HEK293T (cell line): ENCODE measurements at regions not wholly inside any gene's neighbourhood (a gene's known extent, or its start where the extent isn't known, plus 50 kb on each side); places are given as distances from the start of the nearest gene placed in this dataset.

ENCODE experiments used
- CTCF ChIA-PET: fragments of 350-600 bp; formaldehyde crosslinking; extraction: SDS; loops from one replicate; lab custom pipeline; 2021; ENCODE audit warnings: antibody characterized with exemption, inconsistent platforms; lab: Yijun Ruan, JAX
- POLR2A ChIA-PET: fragments of 350-600 bp; formaldehyde crosslinking; extraction: SDS; loops from one replicate; lab custom pipeline; 2020; ENCODE audit warnings: antibody characterized with exemption, inconsistent platforms; lab: Yijun Ruan, JAX
- DNase-seq: peaks from one replicate; pipeline ENCODE4 v3.0.0; 2012; ENCODE audit warnings: mixed read lengths; ENCODE audit errors: extremely low spot score
- ARNT ChIP-seq: fragments of 450-650 bp; IDR thresholded peaks from 2 replicates; pipeline ENCODE4 v1.6.1; 2017; ENCODE audit warnings: mild to moderate bottlenecking
- BHLHE40 ChIP-seq: fragments of 450-650 bp; IDR thresholded peaks from 2 replicates; pipeline ENCODE4 v1.6.1; 2016; ENCODE audit warnings: mild to moderate bottlenecking, moderate library complexity, borderline replicate concordance
- CTBP1 ChIP-seq: fragments of 450-650 bp; IDR thresholded peaks from 2 replicates; pipeline ENCODE4 v1.6.1; 2016; ENCODE audit warnings: borderline replicate concordance
- ELF4 ChIP-seq: fragments of 450-650 bp; IDR thresholded peaks from 2 replicates; pipeline ENCODE4 v1.6.1; 2017; ENCODE audit warnings: antibody characterized with exemption
- FOXA1 ChIP-seq: fragments of 450-650 bp; IDR thresholded peaks from 2 replicates; pipeline ENCODE4 v1.6.1; 2016; ENCODE audit warnings: mild to moderate bottlenecking
- FOXK2 ChIP-seq: fragments of 450-650 bp; IDR thresholded peaks from 2 replicates; pipeline ENCODE4 v1.6.1; 2016; ENCODE audit warnings: mild to moderate bottlenecking
- FOXM1 ChIP-seq: fragments of 450-650 bp; IDR thresholded peaks from 2 replicates; pipeline ENCODE4 v1.6.1; 2017; ENCODE audit warnings: mild to moderate bottlenecking, borderline replicate concordance
- HDGF ChIP-seq: fragments of 450-650 bp; IDR thresholded peaks from 2 replicates; pipeline ENCODE4 v1.6.1; 2017; ENCODE audit warnings: antibody characterized with exemption, borderline replicate concordance
- L3MBTL2 ChIP-seq: fragments of 450-650 bp; conservative IDR thresholded peaks from 2 replicates; pipeline ENCODE4 v1.6.1; 2016; ENCODE audit warnings: mild to moderate bottlenecking
- LEF1 ChIP-seq: fragments of 450-650 bp; IDR thresholded peaks from 2 replicates; pipeline ENCODE4 v1.6.1; 2017; ENCODE audit warnings: mild to moderate bottlenecking, borderline replicate concordance
- NFRKB ChIP-seq: fragments of 450-650 bp; IDR thresholded peaks from 2 replicates; pipeline ENCODE4 v1.6.1; 2016; ENCODE audit warnings: mild to moderate bottlenecking, moderate library complexity
- PKNOX1 ChIP-seq: fragments of 450-650 bp; IDR thresholded peaks from 2 replicates; pipeline ENCODE4 v1.6.1; 2016
- SP1 ChIP-seq: fragments of 450-650 bp; IDR thresholded peaks from 2 replicates; pipeline ENCODE4 v1.6.1; 2017
- SUZ12 ChIP-seq: fragments of 450-650 bp; IDR thresholded peaks from 2 replicates; pipeline ENCODE4 v1.6.1; 2016; ENCODE audit warnings: mild to moderate bottlenecking
- TARDBP ChIP-seq: fragments of 450-650 bp; IDR thresholded peaks from 2 replicates; pipeline ENCODE4 v1.6.1; 2016
- ZNF384 ChIP-seq: fragments of 450-650 bp; IDR thresholded peaks from 2 replicates; pipeline ENCODE4 v1.6.1; 2016

GRCh38 chr14:86491743-86492142 is 961.8 kb downstream of the FLRT2 start:
- TF ChIP-seq ARNT (no peak), NFRKB (no peak), LEF1 (no peak), ZNF384 (no peak), SP1 (no peak), HDGF (no peak), PKNOX1 (no peak), BHLHE40 (no peak), CTBP1 (no peak), FOXA1 (no peak), SUZ12 (no peak), TARDBP (no peak), FOXM1 (no peak), FOXK2 (no peak), L3MBTL2 (no peak), ELF4 (no peak)
- no peak for DNase-seq
- CTCF ChIA-PET, result no interaction called here
- POLR2A ChIA-PET, result no interaction called here

GRCh38 chr14:86481104-86481503 is 951.2 kb downstream of the FLRT2 start:
- TF ChIP-seq PKNOX1 (no peak), FOXM1 (no peak)
- DNase-seq, result no peak
- ChIA-PET CTCF (no interaction called here), POLR2A (no interaction called here)

GRCh38 chr14:86464341-86464740 is 934.4 kb downstream of the FLRT2 start:
- DNase-seq, result no peak
- TF ChIP-seq HDGF (no peak), CTBP1 (no peak), ARNT (no peak), FOXA1 (no peak), ELF4 (no peak), SP1 (no peak), FOXM1 (no peak), PKNOX1 (no peak), LEF1 (no peak), FOXK2 (no peak), NFRKB (no peak), L3MBTL2 (no peak), TARDBP (no peak), ZNF384 (no peak), SUZ12 (no peak), BHLHE40 (no peak)
- CTCF ChIA-PET, result no interaction called here
- POLR2A ChIA-PET, result no interaction called here

- no peak for TF ChIP-seq FOXA1
- no peak for TF ChIP-seq TARDBP
- no peak for TF ChIP-seq SUZ12
- TF ChIP-seq LEF1, result no peak
- TF ChIP-seq HDGF, result no peak
- ChIA-PET CTCF (no interaction called here), POLR2A (no interaction called here)
- no peak for DNase-seq
Measured at GRCh38 chr14:86462193-86462753, 932.3 kb downstream of the FLRT2 start.

GRCh38 chr14:86457481-86458135 is 927.7 kb downstream of the FLRT2 start:
- no peak for DNase-seq
- POLR2A ChIA-PET, result no interaction called here
- TF ChIP-seq FOXA1, result no peak
- TF ChIP-seq HDGF, result no peak
- no peak for TF ChIP-seq ARNT
- CTCF ChIA-PET, result no interaction called here

- ChIA-PET CTCF (no interaction called here), POLR2A (no interaction called here)
- DNase-seq, result no peak
- TF ChIP-seq L3MBTL2 (no peak), PKNOX1 (no peak), HDGF (no peak), SP1 (no peak)
Measured at GRCh38 chr14:86450085-86450484, 920.1 kb downstream of the FLRT2 start.

- no peak for DNase-seq
- CTCF ChIA-PET, result no interaction called here
- no peak for TF ChIP-seq TARDBP
- TF ChIP-seq CTBP1, result no peak
- POLR2A ChIA-PET, result no interaction called here
Measured at GRCh38 chr14:86442135-86442534, 912.2 kb downstream of the FLRT2 start.
